ENCODE measurements at regions not wholly inside any gene's neighbourhood (a gene's known extent, or its start where the extent isn't known, plus 50 kb on each side); places are given as distances from the start of the nearest gene placed in this dataset.

DNA sequence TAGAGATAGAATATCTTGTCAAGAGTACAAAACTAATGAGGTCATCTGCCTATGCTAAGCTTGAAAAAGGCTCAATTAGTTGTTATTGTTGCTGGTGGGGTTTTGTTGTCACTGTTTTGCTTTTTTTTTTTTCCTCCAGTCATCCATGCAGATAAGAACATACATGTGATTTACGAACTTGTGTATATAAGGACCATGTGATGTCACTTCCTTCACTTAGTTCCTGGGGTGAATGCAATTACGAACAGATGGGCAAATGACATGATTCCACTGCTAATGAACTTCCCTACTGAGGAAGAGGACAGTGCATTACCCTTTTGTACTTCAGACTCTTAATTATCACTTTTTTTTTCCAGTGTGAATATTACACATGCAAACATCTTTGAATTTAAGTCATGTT lies 1175.3 kb upstream of the GJE1 start:
- TF ChIP-seq EZH2 (IDR thresholded peaks at IDR 0.05; ENCODE audit: borderline replicate concordance) = no peak
- TF ChIP-seq, protein P1, sequence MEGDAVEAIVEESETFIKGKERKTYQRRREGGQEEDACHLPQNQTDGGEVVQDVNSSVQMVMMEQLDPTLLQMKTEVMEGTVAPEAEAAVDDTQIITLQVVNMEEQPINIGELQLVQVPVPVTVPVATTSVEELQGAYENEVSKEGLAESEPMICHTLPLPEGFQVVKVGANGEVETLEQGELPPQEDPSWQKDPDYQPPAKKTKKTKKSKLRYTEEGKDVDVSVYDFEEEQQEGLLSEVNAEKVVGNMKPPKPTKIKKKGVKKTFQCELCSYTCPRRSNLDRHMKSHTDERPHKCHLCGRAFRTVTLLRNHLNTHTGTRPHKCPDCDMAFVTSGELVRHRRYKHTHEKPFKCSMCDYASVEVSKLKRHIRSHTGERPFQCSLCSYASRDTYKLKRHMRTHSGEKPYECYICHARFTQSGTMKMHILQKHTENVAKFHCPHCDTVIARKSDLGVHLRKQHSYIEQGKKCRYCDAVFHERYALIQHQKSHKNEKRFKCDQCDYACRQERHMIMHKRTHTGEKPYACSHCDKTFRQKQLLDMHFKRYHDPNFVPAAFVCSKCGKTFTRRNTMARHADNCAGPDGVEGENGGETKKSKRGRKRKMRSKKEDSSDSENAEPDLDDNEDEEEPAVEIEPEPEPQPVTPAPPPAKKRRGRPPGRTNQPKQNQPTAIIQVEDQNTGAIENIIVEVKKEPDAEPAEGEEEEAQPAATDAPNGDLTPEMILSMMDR (IDR thresholded peaks at IDR 0.05; ENCODE audit: poor library complexity) = no peak
- TF ChIP-seq EZH2phosphoT487 (IDR thresholded peaks at IDR 0.05; ENCODE audit: low read depth, severe bottlenecking, unreplicated experiment) = no peak

Data from hepatocyte (in vitro differentiated cells).